NCI-H748 (cell line): ENCODE measurements at regions not wholly inside any gene's neighbourhood (a gene's known extent, or its start where the extent isn't known, plus 50 kb on each side); places are given as distances from the start of the nearest gene placed in this dataset.
A peak's percentile ranks its signal among the peaks of the same experiment; 100 is the strongest.
"Not testable (repeated sequence)": the region's sequence is repeated elsewhere in the genome, so short reads cannot be mapped to it uniquely, and the experiment has no call there.

Source experiments
- DNase-seq: peaks from one replicate; lab custom pipeline; 2025; ENCODE audit not compliant: unreplicated experiment; lab: John Stamatoyannopoulos, UW

DNA sequence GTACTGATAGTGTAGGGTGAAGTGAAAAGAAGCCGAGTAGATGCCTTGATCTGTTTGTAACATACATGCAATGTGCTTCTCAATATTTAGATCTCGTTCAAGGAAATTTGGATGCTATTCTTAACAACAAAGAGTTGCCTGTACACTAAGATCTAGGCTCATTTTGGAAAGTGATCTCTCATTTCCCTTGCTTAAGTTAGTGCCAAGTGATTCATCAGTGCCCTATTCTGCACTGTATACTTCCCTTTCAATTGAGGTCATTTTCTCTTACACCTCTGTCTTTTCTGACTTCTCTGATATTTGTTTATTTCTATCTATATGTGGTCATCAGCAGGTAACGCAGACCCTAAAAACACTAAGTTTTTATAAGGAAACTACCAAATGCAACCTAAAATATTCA lies 528.6 kb upstream of the PTPRD start:
- no peak for DNase-seq

DNA sequence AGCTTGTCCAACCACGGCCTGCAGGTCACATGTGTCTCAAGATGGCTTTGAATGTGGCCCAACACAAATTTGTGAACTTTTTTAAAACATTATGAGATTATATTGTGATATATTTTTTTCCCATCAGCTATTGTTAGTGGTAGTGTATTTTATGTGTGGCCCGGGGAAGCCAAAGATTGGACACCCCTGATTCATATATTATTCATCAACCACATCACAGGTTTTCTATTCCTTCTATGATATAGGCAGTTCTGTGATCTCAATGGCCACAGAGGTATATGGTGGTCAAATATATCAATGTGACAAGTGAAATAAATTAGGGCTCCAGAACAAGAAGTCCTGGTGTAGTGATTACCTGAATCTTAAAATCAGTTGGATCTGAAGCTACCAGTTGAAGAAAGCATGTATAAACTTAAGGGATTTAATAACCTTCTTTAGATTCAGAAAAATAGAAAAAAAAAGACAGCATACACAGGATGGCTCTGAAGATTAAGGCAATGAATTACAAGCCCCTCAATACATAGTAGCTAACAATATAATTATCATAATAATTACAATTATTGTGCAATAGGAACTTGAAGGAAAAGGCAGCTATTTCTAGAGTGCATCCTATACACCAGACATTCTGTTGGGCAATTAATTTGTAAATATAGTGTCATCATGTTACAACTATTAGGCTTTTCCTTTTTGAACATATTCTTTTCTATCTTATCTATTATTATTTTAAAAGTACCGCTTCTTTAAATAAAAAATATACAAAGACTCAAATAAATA lies 530.4 kb upstream of the PTPRD start:
- no peak for DNase-seq

DNA sequence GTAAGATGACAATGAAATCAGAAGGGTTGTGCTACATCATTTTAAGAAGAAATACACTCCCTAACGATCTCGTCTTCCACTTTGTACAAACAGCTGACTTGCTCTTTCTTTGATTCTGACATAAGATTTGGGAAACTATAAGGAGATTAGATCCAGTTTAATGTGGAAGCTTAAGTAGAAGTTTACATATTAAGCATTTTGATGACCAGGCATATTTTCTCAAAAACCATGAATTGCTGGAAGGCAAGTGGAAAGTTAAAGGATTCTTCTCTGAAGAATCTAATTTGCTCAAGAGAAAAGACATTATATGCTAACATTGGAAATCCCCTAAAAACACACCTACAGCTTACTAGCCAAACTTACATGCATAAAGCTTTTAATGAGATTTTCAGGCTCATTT lies 531.9 kb upstream of the PTPRD start:
- no peak for DNase-seq

DNA sequence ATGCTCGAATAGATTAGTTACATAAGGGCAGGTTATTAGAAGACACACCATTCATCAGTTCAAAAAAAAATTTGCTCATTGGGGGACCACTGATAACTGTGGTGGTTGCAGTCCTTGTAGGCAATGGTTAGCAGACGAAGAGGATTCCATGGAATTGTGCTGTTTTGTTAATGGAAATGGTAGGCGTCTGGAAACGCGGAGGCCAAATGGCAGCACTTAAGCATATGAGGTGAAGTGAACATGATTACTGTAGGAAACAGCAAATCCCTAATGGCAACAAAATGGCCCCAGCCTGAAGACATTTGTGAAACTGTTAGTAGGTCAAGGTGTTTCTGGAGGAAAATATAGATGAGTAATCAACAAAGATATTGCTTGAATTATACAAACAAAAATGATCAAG lies 535.4 kb upstream of the PTPRD start:
- DNase-seq: no peak

DNA sequence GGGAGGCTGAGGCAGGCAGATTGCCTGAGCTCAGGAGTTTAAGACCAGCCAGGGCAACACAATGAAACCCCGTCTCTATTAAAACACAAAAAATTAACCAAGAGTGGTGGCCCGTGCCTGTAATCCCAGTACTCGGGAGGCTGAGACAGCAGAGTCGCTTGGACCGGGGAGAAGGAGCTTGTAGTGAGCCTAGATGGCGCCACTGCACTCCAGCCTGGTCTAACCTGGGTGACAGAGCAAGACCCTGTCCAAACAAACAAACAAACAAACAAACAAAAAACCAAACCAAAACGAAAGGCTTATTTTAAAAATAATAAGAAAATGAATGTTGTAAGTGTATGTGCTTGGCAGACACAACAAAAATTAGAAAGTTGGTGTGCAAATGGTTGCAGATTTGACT lies 536.3 kb upstream of the PTPRD start:
- DNase-seq: no peak

DNA sequence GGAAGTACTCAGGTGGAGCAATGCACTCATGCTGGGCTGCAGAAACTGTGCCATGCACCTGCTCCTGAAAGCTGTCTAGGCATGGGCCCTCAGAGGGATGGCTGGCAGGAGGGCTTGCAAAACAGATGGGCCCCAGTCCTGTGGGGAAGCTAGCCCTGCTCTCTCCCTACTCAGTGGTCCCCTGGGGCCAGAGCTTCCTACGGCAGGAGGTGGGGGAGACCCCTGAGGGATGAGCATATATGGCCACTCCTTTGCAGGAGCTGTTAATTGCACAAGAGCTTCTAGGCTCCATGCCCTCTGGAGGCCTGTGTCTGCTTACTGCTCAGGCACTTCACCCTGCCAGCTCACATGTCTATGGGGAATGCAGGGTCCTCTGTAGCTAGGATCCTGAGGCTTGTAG lies 545.3 kb upstream of the PTPRD start:
- DNase-seq: no peak

DNA sequence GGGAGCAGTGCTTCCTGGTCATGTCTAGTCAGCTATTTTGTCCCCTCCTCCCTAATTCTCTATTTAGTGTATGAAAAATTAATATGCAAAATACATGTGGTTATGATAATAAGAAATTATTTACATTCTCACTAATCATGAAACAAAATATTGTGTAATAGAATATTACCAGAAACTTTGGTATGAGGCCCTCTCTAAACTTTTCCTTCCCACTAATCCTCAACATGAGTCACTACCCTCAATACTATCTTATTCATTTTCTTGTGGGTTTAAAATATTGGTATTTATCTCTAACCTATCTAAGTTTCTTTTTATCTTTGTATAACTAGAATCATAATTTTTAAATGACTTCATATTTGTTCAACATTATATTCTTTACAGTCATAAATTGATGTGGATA lies 545.9 kb upstream of the PTPRD start:
- DNase-seq: no peak

DNA sequence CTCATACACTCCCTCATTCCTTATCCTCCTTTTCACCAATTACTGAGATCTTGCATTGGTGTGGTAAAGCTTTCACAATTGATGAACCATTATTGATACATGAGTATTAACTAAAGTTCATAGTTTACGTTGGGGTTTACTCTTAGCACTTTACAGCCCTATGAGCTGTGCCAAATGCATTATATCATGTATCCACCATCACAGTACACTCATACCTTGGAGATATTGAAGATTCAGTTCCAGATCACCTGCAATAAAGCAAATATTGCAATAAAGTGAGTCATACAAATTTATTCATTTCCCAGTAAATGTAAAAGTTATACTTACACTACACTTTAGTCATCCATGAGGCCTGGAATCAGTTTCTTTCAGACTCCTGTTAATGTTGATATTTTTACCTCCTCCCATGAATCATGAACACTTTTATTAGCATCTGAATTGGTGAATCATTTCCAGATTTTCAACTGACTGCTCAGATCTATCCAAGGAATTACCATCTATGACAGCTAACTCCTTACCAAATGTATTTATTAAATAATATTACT lies 546.6 kb upstream of the PTPRD start:
- DNase-seq: no peak

DNA sequence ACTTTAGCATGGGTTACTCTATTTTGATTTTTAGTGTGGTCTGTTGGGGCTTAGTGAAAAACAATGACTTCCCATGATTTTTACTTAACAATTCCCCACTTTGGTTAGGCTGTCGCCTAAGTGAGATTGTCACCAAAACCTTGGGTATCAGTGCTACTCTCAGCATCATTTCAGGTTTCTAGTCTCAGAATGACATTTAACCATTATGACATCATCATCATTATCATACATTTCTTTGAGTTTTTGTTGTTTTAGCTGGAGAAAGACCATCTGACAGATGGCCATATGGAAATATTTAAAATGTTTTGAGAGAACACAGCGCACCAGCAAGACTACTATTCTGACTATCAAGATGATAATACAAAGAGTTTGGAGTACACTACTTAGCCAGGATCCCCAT lies 551.0 kb upstream of the PTPRD start:
- no peak for DNase-seq

DNA sequence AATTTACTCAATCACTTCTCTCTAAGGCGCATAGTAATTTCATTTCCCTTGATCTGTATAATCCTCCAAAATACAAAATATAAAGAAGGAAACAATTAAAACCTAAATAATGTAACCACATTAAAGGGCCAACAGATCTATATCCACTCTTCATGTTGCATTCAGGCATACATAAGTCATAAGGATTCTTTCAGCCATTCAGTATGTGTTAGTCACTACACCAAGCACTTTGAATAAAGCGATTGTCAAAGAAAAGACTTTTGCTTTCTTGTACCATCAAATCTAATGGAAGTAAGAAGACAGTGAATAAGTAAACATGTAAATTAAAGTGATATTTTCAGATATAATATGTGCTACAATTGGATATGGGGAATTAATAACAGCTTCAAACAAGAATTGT lies 569.2 kb upstream of the PTPRD start:
- no peak for DNase-seq

DNA sequence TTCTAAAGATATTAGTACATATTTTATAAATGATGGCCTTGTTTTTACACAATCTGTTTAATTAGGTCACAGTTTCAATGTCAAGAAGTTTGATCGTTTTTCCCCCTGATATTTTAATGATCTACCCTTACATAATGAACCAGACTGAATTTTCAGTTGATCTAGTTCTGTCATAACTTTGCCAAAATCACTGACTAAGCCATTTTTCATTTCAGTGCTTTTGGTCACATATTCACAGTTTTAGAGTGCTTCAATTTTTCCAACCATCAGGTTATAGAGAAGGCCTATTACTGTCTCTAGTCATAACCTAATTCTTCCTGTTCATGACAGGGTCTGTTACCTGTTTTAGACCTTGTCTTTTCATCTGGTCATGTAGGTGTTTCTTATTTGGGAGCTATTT lies 577.9 kb upstream of the PTPRD start:
- no peak for DNase-seq

DNA sequence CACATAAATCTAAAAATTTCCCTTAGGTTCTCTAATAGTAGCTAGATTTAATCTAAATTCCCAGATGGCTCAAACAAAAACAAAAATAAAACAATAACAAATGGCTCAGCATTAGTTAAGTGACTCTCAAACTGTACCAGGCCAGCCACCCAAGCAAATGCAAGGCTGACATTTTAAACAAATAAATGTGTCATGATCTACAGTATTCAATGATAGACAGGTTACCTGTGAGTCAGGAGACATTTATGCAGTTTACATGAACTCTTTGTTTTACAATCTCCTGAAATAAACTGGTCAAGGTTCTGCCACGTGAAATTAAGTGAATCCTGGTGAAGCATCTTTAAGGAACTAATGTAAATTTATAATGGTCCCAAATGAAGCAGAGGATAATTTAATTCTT lies 580.2 kb upstream of the PTPRD start:
- DNase-seq: no peak

DNA sequence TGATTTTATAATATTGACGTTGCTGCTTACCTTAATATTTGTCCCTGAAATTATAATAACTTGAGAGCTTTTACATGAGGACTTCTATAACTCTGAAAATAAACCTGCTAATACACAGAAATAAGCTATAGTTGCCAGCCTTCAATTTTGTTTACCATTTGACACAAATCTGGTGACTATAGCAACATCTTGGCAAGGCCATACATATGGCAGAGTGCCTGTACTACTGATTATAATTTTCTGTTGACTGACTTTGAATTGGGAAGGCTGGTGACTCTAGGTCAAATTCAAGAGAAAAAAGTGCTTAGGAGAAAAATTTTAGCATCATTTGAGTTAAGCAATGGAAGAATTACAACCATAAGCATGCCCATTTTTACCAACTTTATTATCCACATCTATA lies 581.4 kb upstream of the PTPRD start:
- peak; percentile 19 for DNase-seq

DNA sequence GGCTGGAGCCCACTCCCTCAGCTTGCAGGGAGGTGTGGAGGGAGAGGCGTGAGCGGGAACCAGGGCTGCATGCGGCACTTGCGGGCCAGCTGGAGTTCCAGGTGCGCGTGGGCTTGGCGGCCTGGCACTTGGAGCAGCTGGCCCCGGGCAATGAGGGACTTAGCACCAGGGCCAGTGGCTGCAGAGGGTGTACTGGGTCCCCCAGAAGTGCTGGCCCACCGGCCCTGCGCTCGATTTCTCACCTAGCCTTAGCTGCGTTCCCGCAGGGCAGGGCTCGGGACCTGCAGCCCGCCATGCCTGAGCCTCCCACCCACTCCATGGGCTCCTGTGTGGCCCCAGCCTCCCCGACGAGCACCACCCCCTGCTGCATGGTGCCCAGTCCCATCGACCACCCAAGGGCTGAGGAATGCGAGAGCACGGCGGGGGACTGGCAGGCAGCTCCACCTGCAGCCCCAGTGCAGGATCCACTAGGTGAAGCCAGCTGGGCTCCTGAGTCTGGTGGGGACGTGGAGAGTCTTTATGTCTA lies 584.1 kb upstream of the PTPRD start:
- not testable (repeated sequence) for DNase-seq

DNA sequence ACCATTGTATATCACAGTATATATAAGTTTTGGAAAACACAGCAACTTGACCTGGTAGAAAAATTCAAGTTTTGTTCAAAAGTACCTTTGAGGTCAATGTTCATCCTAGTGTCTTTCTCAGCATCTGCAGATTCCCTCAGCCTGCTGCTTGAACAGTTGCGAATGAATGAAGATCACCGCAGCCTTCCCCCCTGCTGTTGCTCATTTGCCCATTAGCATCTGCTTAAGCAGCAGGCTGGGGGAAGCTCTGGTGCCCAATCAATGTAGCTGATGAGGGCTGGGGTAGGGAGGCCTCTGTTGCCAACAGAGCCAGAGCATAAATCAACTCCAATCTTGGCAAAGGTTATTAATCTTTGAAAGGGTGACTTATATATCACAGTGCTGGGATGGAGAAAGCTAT lies 586.5 kb upstream of the PTPRD start:
- no peak for DNase-seq

DNA sequence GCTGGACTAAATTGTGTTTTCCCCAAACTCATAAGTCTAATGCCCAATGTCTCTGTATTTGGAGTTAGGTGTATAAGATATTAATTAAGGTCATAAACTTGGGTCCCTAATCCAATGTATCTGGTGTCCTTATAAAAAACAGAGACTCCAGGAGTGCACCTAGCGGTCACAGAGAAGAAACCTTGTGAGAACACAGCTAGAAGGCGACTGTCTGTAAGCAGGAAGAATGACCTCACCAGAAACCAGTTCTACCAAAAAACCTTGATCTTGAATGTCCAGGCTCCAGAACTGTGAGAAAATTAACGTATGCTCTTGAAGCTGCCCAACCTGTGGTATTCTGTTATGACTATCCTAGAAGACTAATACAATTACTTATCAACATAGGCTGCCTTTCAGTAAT lies 591.7 kb upstream of the PTPRD start:
- no peak for DNase-seq

DNA sequence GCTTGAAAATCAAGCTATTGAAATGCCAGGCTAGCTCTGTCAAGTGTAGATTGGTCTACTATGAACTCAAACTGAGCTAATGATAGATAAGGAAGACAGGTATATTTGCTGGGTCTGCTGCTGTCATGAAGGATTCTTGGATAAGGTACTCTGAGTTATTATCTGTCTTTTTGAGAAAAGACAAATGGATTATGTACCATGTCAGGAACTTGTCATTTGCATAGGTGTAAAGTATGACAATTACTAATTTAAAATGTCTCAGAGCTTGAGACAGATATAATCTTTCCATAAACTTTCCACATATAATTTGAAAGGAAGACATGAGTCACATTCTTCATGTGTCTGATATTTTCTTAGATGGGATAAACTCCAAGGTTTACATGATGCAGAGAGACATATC lies 594.1 kb upstream of the PTPRD start:
- no peak for DNase-seq

DNA sequence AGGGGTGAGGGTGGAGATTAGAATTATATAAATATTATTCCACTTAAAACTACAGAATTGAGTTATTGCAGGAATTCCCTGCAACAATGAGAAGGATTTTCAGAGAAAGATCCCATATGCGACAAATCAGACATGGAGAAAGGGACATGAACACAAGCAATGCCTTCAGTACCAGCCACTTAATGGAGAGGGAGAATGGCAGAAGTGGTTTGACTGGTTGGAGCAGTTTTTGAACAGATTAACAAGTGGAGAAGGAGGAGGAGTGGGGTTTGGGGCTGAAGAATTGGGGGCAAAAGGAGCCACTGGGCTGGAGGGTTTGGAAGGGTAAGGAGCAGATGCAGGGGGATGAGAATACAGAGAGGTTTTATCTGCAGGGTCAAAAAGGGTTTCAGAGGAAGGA lies 620.9 kb upstream of the PTPRD start:
- peak; percentile 76 for DNase-seq

DNA sequence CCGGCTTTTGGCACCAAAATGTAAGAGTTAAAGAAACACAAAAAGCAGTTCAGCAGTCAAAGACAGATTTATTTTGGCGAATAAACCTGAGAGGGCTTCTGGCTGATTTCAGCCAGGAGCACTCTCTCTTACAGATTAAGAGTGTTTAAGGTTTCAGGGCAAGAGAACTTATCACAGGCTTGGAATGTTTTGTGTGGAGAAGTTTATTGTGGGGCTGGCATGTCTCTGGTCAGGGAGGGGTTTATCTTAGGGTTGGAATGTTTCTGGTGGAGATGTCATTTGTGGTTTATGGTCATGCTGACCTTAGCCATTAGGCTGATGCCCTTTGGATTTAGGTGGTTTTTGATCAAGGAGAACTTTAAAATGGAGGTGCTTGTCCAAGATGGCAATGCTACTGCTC lies 622.3 kb upstream of the PTPRD start:
- DNase-seq: no peak

DNA sequence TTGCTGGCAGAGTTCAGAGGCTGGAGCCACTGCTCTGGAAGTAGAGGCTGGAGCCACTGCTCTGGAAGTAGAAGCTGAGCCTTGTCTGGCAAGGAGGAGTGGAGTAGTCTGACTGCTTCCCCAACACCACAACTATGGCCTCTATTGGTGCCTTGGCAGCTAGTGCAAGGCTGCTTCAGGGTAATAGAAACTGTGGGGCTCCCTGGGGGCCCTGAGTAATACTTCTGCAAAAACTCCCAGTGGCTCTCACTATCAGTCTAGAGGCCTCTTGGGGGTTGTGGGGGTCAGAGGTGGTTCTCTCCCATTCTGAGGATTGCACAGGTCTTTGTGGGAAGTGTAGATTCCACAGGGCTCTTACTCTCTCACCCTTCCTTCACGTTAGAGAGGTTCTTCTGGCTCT lies 629.0 kb upstream of the PTPRD start:
- DNase-seq: no peak

DNA sequence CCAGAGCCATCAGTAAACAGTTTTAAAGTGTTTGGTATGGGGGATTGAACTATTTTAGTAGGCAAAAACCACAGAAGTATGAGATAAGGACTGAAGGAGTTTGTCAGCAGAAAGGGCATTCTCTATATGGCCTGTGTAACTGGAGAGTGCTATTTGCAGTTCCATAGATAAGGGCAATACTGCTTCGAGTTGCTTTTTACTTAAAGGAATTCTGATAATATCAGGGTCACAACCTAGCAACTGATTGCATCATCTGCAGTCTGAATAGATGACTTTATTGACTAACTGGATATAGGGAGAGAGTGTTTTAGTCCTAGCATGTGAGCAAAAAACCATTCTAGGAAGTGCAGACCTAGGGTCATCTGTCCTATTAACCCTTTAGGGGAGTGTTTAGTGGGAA lies 645.2 kb upstream of the PTPRD start:
- DNase-seq: no peak

DNA sequence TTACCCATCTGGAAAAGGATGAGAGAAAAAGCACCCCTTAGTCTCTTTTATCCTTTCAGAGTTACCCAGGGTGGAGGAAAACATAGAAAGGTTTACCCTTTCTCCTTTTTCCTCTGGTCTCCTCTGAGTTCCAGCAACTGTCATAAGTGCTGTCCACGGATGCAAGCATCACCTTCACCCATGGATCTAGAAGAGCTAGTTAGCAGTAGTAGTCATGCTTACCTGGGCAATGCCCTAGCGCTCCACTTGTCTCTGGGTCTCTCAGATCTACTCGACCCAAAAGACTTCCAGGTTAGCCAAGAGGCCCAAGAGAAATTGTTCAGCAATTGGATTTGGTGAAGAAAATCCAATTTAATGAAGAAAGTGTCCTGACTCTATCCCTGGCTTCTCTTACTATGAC lies 656.2 kb upstream of the PTPRD start:
- peak; percentile 32 for DNase-seq

DNA sequence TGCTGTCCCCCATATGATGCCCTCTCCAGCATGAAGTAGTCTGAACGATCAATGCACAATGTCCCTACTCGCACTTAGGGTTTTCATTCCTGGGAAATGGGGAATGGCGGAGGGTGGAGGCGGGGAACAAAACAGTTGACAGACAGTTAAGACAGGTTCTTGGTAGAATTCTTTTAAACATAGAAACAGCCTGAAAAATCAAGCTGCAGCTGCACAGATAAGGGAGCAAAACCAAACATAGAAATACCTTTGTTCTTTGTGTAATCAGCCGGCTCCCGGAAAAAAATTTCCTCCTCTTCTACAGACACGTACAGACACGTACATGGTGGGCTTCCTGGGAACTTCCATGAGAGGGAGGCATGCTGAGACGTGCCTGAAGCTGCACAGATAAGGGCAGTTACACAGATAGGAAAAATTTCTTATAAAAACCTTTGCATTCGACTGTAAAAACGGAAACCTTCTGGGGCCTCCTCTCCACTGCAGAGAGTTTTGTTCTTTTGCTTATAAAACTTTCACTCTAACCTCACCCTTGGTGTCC lies 662.4 kb upstream of the PTPRD start:
- peak; percentile 26 for DNase-seq
